CD4-positive, alpha-beta T cell (primary cell): ENCODE measurements at regions not wholly inside any gene's neighbourhood (a gene's known extent, or its start where the extent isn't known, plus 50 kb on each side); places are given as distances from the start of the nearest gene placed in this dataset.

ENCODE experiments used
- ATAC-seq: fragments of 200-7000 bp; cut with Tn5 transposase; one replicate; pipeline ENCODE4 v1.10.0; 2022; ENCODE audit warnings: mild to moderate bottlenecking; ENCODE audit not compliant: poor library complexity
- CTCF ChIA-PET: fragments of 350-600 bp; sonication (Branson Sonifier 250); formaldehyde crosslinking; loops from one replicate; lab custom pipeline; 2021; ENCODE audit warnings: antibody characterized with exemption, inconsistent platforms; lab: Charles Lee
- POLR2A ChIA-PET: fragments of 350-600 bp; sonication (Branson Sonifier 250); formaldehyde crosslinking; loops from one replicate; lab custom pipeline; 2021; ENCODE audit warnings: antibody characterized with exemption, inconsistent platforms; lab: Charles Lee
- DNase-seq, 14 experiments: peaks; one replicate each; pipeline ENCODE4 v3.0.0-alpha.2; 2013 to 2020; ENCODE audit warnings: mixed read lengths in 2 of 14
- H3K27ac ChIP-seq, 2 donors: one replicate each; pipeline versions ENCODE4 v1.5.1 to v1.7.0; 2013; ENCODE audit warnings: low read length in 2 of 2, low read depth in 1 of 2, mild to moderate bottlenecking in 1 of 2
- H3K27me3 ChIP-seq, 2 experiments: 1 replicate in 1 of 2; 2 replicates in 1 of 2; pipeline versions ENCODE4 v1.6.1 to v1.7.0; 2013; ENCODE audit warnings: low read length in 2 of 2, control low read depth in 1 of 2, mild to moderate bottlenecking in 1 of 2, moderate library complexity in 1 of 2; ENCODE audit not compliant: insufficient read depth in 2 of 2, control insufficient read depth in 1 of 2
- H3K36me3 ChIP-seq: one replicate; pipeline ENCODE4 v1.6.1; 2013; ENCODE audit warnings: low read length, control low read depth; ENCODE audit not compliant: insufficient read depth
- H3K4me1 ChIP-seq: one replicate; pipeline ENCODE4 v1.6.1; 2013; ENCODE audit warnings: low read length, control low read depth; ENCODE audit not compliant: insufficient read depth
- H3K4me3 ChIP-seq: one replicate; pipeline ENCODE4 v1.5.1; 2013; ENCODE audit warnings: mild to moderate bottlenecking, low read length, moderate library complexity
- H3K9me3 ChIP-seq, 2 experiments: 1 replicate in 1 of 2; 2 replicates in 1 of 2; pipeline versions ENCODE4 v1.6.1 to v1.7.0; 2013; ENCODE audit warnings: low read length in 2 of 2, mild to moderate bottlenecking in 2 of 2, control low read depth in 1 of 2, moderate library complexity in 1 of 2; ENCODE audit not compliant: control insufficient read depth in 1 of 2, insufficient read depth in 1 of 2
- H3K27ac Mint-ChIP-seq: one replicate; pipeline ENCODE4 v1.8.0; 2020; ENCODE audit warnings: mixed read lengths
- H3K27me3 Mint-ChIP-seq: one replicate; pipeline ENCODE4 v1.8.0; 2021; ENCODE audit warnings: mixed read lengths
- H3K36me3 Mint-ChIP-seq: one replicate; pipeline ENCODE4 v1.8.0; 2021; ENCODE audit warnings: low read depth, mixed read lengths
- H3K4me1 Mint-ChIP-seq: one replicate; pipeline ENCODE4 v1.8.0; 2021; ENCODE audit warnings: low read depth, mixed read lengths
- H3K4me3 Mint-ChIP-seq: one replicate; pipeline ENCODE4 v1.8.0; 2020; ENCODE audit warnings: mild to moderate bottlenecking, mixed read lengths
- H3K9me3 Mint-ChIP-seq: one replicate; pipeline ENCODE4 v1.8.0; 2020; ENCODE audit warnings: mixed read lengths
- intact Hi-C, 2 experiments: fragments of 100-400 bp; cut with DNase I in 1 of 2; cut with micrococcal nuclease in 1 of 2; formaldehyde crosslinking; loops; one replicate each; pipeline versions ENCODE4 v1.15.1 to v1.9.0; 2023 to 2025; cut with DNase I, micrococcal nuclease
- TF ChIP-seq, protein P1 (sequence below): fragments of 200-600 bp; IDR thresholded peaks from one replicate; pipeline ENCODE4 v1.8.0; 2022; ENCODE audit warnings: antibody characterized with exemption, mild to moderate bottlenecking

DNA sequence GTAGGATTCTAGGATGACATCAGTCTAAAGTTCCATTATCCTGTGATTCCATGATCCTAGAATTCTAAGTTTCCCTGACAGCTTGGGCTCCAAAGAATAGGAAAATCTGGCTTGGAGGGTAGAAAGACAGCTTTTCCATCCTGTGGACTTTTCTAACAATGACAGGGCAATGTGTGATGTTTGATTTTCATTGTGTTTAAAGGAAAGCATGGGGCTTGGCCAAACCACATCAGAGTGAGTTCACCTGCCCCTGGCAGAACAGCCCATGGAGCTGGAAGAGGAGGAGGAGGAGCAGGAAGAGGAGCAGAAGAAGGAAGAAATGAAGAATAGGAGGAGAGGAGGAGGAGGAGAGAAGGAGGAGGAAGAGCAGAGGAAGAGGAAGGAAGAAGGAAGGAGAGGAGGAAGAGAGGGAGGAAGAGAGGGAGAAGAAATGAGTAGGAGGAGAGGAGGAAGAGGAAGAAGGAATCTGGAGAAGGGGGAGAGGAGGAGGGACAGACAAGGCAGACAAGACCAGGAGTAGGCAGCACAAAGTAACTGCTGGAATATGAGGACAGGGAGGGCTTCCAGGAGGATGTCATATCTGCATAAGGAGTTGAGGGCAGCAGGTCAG lies 53.1 kb upstream of the WNT11 start:
- TF ChIP-seq, protein P1, sequence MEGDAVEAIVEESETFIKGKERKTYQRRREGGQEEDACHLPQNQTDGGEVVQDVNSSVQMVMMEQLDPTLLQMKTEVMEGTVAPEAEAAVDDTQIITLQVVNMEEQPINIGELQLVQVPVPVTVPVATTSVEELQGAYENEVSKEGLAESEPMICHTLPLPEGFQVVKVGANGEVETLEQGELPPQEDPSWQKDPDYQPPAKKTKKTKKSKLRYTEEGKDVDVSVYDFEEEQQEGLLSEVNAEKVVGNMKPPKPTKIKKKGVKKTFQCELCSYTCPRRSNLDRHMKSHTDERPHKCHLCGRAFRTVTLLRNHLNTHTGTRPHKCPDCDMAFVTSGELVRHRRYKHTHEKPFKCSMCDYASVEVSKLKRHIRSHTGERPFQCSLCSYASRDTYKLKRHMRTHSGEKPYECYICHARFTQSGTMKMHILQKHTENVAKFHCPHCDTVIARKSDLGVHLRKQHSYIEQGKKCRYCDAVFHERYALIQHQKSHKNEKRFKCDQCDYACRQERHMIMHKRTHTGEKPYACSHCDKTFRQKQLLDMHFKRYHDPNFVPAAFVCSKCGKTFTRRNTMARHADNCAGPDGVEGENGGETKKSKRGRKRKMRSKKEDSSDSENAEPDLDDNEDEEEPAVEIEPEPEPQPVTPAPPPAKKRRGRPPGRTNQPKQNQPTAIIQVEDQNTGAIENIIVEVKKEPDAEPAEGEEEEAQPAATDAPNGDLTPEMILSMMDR, result no peak
- no peak overlapping the region for H3K4me3 ChIP-seq
- ChIA-PET CTCF (no interaction called here), POLR2A (no interaction called here)
- H3K4me1 ChIP-seq, result no peaks in the 10 kb centered on the region
- no peak overlapping the region for H3K27ac ChIP-seq
- intact Hi-C loops, result no loop called here
- no peaks in the 10 kb centered on the region for H3K36me3 ChIP-seq
- no peak for DNase-seq
- no peaks in the 10 kb centered on the region for H3K9me3 ChIP-seq
- Mint-ChIP-seq H3K9me3 (no peaks in the 10 kb centered on the region), H3K4me1 (no peaks in the 10 kb centered on the region), H3K4me3 (no peak overlapping the region), H3K36me3 (no peaks in the 10 kb centered on the region), H3K27me3 (no peaks in the 10 kb centered on the region), H3K27ac (no peak overlapping the region)
- ATAC-seq, result no peak
- H3K27me3 ChIP-seq, result no peaks in the 10 kb centered on the region

DNA sequence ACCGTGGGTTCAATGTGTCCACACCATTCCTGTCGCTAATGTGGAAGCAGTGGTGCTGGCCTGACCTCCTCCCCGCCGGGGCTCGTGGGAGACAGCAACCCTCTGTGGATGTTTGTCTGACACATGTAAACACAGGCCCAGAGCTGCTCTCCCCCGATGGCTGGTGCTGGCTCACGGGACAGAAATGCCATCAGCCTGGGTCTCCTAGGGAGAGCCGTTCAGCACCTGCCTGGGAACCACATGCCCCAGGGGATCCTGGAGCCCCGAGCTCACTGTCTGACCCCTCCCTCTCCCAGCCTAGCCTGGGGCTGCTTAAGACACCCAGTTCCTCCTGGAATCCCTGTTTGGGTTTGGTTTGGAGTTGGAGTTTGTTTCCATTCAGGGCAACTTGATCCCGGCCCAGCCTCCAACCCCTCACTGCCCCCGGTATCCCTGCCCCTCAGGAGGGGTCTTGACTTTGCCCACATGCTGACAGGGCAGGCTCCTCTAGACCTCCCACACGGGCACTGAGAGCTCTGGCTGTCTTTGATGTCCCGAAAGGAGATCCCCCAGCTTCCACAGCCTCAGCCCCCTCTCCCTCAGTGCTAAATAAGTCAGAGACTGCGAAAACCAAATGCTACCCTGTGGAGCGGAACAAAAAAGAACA lies 50.9 kb upstream of the WNT11 start:
- H3K27me3 Mint-ChIP-seq, result no peaks in the 10 kb centered on the region
- no peaks in the 10 kb centered on the region for H3K4me1 Mint-ChIP-seq
- no peak overlapping the region for H3K4me3 Mint-ChIP-seq
- Histone ChIP-seq H3K27ac (no peak overlapping the region), H3K4me3 (no peak overlapping the region), H3K36me3 (no peaks in the 10 kb centered on the region), H3K9me3 (no peaks in the 10 kb centered on the region), H3K4me1 (no peaks in the 10 kb centered on the region), H3K27me3 (no peaks in the 10 kb centered on the region)
- DNase-seq (no peak), ATAC-seq (no peak)
- ChIA-PET POLR2A (no interaction called here), CTCF (no interaction called here)
- TF ChIP-seq, protein P1, result no peak
- no peak overlapping the region for H3K27ac Mint-ChIP-seq
- H3K36me3 Mint-ChIP-seq, result no peaks in the 10 kb centered on the region
- intact Hi-C loops, result no loop called here
- no peaks in the 10 kb centered on the region for H3K9me3 Mint-ChIP-seq

DNA sequence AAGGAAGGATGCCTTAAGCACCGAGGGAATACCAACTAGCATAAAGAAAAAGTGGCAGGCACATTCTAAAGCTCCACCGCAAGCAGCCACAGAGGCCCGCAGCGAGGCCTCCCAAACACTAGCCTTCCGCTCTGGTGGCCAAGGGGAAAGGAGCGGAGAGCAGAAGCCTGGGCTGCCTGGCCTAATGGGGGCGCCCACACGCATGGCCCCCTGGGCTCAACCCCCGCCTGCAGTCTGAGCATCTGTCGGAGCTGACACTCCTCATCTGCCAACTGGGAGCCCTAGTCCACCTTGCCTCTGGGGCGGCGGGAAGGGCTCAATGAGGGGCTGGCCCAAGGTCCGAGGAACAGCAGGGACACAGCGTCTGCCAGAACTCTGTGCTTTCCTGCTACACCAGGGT lies 50.1 kb upstream of the WNT11 start:
- CTCF ChIA-PET, result no interaction called here
- no peak for DNase-seq
- Mint-ChIP-seq H3K27ac (no peak overlapping the region), H3K36me3 (no peaks in the 10 kb centered on the region), H3K4me1 (no peaks in the 10 kb centered on the region), H3K27me3 (peaks cover 7% of the 10 kb centered on the region), H3K4me3 (no peak overlapping the region), H3K9me3 (no peaks in the 10 kb centered on the region)
- Histone ChIP-seq H3K9me3 (peaks cover 0 to under 1% of the 10 kb centered on the region in 2 experiments), H3K4me3 (no peak overlapping the region), H3K36me3 (no peaks in the 10 kb centered on the region), H3K27ac (no peak overlapping the region), H3K4me1 (no peaks in the 10 kb centered on the region), H3K27me3 (no peaks in the 10 kb centered on the region)
- intact Hi-C loops, result no loop called here
- no peak for ATAC-seq
- POLR2A ChIA-PET, result no interaction called here
- TF ChIP-seq, protein P1, result no peak
